COLO668 (cell line): ENCODE measurements at regions not wholly inside any gene's neighbourhood (a gene's known extent, or its start where the extent isn't known, plus 50 kb on each side); places are given as distances from the start of the nearest gene placed in this dataset.

Experiments
- DNase-seq: peaks from one replicate; lab custom pipeline; 2025; ENCODE audit not compliant: unreplicated experiment; lab: John Stamatoyannopoulos, UW

GRCh38 chr7:93016681-93017381 lies 100.9 kb downstream of the SAMD9 start:
- no peak for DNase-seq

DNA sequence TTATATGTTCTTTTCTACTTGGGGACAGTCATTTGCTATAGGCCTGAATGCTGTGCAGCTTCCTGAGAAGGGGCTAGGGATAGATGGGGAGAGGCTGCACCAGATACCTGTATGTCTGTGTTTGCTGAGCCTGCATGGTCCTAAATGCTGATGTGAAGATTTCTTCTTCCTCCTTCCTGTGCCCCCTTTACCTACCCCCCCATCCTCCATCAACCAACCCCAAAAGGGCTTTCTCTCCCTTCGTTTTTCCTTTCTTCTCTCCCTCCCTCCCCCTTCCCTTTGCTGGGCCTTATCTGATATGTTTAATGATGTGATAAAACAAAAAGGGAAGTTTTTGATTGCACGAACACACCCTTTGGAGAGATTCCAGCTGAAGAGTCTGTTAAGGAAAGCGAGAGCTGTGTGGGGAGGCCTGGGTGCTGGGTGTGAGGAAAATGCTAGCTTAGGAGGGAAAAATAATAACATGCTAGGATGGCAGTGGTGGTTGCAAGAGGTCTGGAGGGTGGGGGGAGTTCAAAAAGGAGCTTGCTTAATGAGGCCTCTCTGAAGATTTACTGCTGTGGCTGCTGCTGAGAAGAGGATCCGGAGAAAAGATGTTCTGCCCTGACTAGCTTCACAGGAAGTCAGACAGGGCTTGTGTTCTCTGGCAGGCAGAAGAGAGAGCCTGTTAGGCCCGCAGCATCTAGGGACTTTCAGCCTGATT lies 101.8 kb downstream of the SAMD9 start:
- DNase-seq, result no peak

DNA sequence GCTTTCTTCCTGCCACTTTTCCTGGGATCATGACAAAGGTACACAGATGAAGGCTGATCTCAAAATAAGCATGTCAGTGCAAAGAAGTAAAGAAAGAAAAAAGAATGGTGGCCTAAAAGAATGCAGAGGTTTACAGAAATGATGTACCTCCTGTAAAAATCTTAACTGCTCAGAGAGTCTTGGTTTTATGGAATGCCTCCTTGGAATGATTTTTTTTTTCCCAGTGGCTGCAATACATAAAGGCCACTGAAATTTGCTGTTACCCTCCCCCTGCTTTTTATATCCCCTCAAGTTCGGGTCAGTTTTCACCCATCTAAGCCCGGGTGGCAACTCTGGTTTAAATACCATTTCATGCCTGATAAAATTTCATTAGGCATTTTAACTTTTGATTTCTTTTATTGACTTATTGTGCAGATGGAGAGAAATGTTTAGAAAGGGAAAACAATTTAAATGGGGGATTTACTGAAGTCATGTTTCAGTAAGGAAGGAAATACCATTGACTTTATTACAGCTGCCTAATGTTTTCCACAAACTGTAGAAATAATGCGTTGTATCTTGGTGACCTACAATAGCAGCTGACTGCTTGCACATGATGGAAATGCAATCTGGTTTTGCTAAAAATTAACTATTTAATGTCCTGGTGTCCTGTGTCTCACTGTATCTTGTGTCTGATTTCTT lies 102.5 kb downstream of the SAMD9 start:
- no peak for DNase-seq

DNA sequence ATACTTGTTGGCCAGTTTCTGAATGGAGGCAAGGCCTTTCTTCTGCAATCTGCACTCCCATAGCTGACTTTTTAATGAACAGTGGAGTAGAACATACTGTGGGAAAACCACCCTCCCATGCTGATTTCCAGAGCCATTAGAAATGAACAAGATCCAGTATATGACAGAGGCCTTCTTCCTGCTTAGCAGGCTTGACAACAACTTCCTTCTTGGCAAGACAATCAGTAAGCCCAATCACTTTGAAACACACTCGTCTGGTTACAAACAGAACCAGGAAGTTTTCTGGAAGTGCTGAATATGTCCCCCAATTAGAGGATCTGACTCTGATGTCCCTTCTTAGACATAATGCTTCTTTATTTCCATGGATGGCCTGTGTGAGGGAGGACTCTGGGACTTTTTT lies 103.4 kb downstream of the SAMD9 start:
- DNase-seq, result no peak

DNA sequence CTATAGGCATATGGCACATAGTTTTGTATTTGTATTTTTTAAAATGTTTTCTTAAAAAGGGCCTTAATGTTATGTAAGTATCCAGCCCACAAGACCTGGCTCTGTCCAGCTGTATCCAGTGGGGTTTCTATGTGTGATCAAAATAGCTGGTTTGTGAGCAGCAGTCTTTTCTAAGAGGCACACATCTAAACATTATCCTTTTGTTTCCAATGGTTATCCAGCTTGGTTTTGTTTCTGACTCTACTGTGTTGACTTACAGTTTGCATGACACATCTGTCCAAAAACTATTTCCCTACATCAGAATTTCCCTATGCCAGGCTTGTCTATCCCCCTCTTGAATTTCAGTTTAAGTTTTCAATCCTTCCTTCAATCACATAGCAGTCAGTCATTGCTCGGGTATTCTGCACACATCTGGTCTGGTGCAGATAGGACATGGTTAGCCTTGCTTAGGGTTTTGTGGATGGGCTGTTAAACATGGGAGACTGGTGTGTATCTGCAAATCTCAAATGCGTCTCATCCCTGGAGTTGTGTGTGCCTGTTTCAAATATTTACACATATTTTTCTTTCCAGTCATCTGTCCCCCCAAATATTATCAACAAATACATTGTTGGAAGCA lies 104.2 kb downstream of the SAMD9 start:
- no peak for DNase-seq

GRCh38 chr7:93011351-93012294 lies 106.2 kb downstream of the SAMD9 start:
- DNase-seq, result no peak

- DNase-seq, result no peak
These were observed 108.9 kb downstream of the SAMD9 start for GRCh38 chr7:93008833-93009232.

GRCh38 chr7:93006480-93007095 lies 111.2 kb downstream of the SAMD9 start:
- no peak for DNase-seq

GRCh38 chr7:93004906-93005305 lies 112.9 kb downstream of the SAMD9 start:
- DNase-seq, result no peak

GRCh38 chr7:92997719-92998118 lies 120.1 kb downstream of the SAMD9 start:
- DNase-seq, result no peak

GRCh38 chr7:92997152-92997551 lies 120.6 kb downstream of the SAMD9 start:
- no peak for DNase-seq

DNA sequence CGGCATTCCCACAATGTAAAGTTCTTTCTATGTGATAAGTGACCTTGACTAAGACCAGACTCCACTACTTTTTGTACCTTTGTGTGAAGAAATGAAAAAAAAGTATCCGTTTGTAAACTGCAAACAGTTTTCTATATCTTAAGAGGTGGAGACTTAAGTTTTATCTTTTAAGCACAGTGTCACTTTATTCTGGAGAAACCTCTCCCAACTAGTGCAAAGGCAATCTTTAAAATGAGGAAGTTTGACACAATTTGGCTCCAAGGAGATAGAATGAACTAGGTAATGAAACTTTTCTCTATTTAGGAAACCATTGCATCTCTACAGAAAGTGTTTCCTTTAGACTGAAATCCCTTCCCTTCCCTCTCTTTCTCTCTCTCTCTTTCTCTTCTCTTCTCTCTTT lies 122.9 kb downstream of the SAMD9 start:
- no peak for DNase-seq

- no peak for DNase-seq
These were observed 124.8 kb downstream of the SAMD9 start for GRCh38 chr7:92992932-92993331.

- no peak for DNase-seq
These were observed 125.3 kb downstream of the SAMD9 start for GRCh38 chr7:92992483-92992882.

GRCh38 chr7:92991190-92991589 lies 126.6 kb downstream of the SAMD9 start:
- no peak for DNase-seq

DNA sequence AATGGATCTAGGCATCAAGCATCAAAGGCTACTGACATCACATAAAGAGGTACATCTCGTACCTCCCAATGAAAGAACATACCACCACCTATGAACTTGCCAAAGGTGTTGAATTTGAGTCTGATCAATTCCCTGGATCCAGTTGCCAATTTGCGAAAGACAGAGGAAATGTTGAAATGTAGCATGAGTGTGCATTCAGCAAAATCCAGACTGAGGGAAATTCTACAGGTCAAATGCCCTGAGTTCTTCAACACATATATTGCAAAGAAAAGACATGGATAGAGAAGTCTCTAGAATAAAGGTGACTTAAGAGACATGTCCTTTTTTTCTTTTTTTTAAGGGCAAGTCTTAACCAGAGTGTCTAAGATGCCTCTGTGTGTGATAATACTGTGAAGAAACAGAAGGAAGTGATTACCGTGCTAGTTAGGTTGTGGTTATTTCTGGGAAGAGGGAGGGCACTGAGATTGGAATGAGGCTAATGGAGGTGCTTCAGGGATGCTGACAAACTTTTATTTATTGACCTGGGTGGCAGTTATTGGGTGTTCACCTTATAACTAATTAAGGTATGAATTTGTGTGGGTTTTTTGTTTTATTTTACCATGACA lies 128.7 kb downstream of the SAMD9 start:
- no peak for DNase-seq

- DNase-seq, result no peak
These were observed 129.7 kb downstream of the SAMD9 start for GRCh38 chr7:92988051-92988450.

GRCh38 chr7:92987538-92987937 lies 130.2 kb downstream of the SAMD9 start:
- no peak for DNase-seq

DNA sequence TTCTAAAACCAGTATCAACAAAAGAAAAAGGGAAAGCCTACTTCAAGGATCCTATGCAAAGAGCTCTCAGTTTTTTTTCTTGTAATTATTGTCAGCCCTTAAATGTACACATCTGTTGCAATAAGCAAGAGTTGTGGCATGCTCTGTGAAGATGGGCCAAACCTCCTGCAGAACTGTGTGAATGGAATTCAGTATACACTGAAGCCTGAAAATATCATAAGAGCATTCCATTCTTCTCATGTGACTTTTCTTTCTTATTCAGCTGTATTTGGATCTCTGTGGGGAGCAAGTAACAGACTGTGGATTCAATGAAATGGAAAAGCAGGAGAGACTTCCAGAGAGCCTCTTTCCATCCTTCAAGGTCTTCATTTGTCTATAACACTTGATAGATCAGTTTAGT lies 130.7 kb downstream of the SAMD9 start:
- no peak for DNase-seq

GRCh38 chr7:92982928-92983327 lies 134.9 kb downstream of the SAMD9 start:
- DNase-seq, result no peak
